Effector memory CD8-positive, alpha-beta T cell (primary cell): ENCODE measurements at regions not wholly inside any gene's neighbourhood (a gene's known extent, or its start where the extent isn't known, plus 50 kb on each side); places are given as distances from the start of the nearest gene placed in this dataset.

Experiments used
- ATAC-seq: fragments of 150-1000 bp; cut with Tn5 transposase; replicated peaks from 2 replicates; pipeline ENCODE4 v1.10.0; 2021; ENCODE audit warnings: mild to moderate bottlenecking, moderate library complexity
- DNase-seq, 3 experiments: peaks; one replicate each; pipeline ENCODE4 v3.0.0; 2021
- H3K27ac Mint-ChIP-seq, 2 donors: one replicate each; pipeline ENCODE4 v1.8.0; 2022; ENCODE audit warnings: mild to moderate bottlenecking in 2 of 2, mixed read lengths in 2 of 2, moderate library complexity in 2 of 2
- H3K27me3 Mint-ChIP-seq, 2 donors: one replicate each; pipeline ENCODE4 v1.8.0; 2022; ENCODE audit warnings: mixed read lengths in 2 of 2
- H3K36me3 Mint-ChIP-seq: one replicate; pipeline ENCODE4 v1.8.0; 2022; ENCODE audit warnings: mild to moderate bottlenecking, moderate library complexity, mixed read lengths; ENCODE audit not compliant: insufficient read depth
- H3K4me1 Mint-ChIP-seq, 2 donors: one replicate each; pipeline ENCODE4 v1.8.0; 2022; ENCODE audit warnings: low read depth in 2 of 2, mixed read lengths in 2 of 2
- H3K4me3 Mint-ChIP-seq, 2 donors: one replicate each; pipeline ENCODE4 v1.8.0; 2022; ENCODE audit warnings: mild to moderate bottlenecking in 2 of 2, mixed read lengths in 2 of 2, moderate library complexity in 2 of 2
- H3K9me3 Mint-ChIP-seq, 2 donors: one replicate each; pipeline ENCODE4 v1.8.0; 2022; ENCODE audit warnings: mixed read lengths in 2 of 2

DNA sequence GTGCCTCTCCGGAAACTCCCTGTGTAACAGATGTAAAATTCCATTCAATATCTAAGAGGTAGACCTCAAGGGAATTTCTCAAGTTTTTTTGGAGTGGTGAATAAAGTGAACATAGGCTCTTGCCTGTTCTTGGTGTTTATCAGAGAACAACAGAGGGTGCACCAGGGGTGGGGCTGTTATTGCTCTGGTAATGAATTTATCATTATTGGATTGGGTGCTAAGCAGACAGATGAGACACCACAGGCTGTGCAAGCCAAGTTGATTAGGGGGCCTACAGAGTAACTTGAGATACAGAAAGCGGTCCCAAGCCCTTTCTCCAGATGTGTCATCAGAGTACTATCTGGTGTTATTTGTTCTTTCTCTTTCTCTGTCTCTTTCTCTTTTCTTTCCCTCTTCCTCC, 286.3 kb downstream of the OSR1 start:
- no peak overlapping the region for H3K27ac Mint-ChIP-seq
- no peak for ATAC-seq

DNA sequence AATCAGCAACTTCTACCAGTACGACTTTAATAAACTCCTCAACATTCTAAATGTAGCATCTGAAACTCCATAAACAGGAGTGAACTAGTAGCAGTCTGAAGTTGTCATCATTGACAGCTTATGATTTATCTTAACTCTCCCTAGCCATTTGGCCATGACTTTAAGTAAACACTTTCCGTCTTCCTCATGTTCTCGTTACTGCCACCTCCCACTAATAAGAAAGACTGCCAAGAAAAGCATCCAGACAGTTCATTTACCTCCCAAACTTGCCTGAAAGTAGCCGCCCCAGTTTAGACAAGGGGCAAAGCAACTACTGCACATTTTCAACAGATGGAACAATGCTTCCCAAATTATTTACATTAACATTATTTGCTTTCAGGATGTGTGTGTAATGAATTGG, 287.5 kb downstream of the OSR1 start:
- DNase-seq = no peak
- Mint-ChIP-seq H3K4me1 (no peaks in the 10 kb centered on the region), H3K9me3 (no peaks in the 10 kb centered on the region), H3K4me3 (no peak overlapping the region), H3K27ac (no peak overlapping the region), H3K27me3 (no peaks in the 10 kb centered on the region), H3K36me3 (no peaks in the 10 kb centered on the region)
- no peak for ATAC-seq

More for the DNA sequence above, 286.3 kb downstream of the OSR1 start:
- peaks cover 0 to 2% of the 10 kb centered on the region in 2 donors for H3K9me3 Mint-ChIP-seq
- H3K4me1 Mint-ChIP-seq = no peaks in the 10 kb centered on the region
- no peaks in the 10 kb centered on the region for H3K36me3 Mint-ChIP-seq
- no peak for DNase-seq
- H3K4me3 Mint-ChIP-seq = no peak overlapping the region
- no peaks in the 10 kb centered on the region for H3K27me3 Mint-ChIP-seq

GRCh38 chr2:19068206-19068605, 290.2 kb downstream of the OSR1 start:
- no peak overlapping the region for H3K4me3 Mint-ChIP-seq
- ATAC-seq = no peak

GRCh38 chr2:19062370-19062769, 296.1 kb downstream of the OSR1 start:
- no peaks in the 10 kb centered on the region for H3K27me3 Mint-ChIP-seq
- H3K27ac Mint-ChIP-seq = no peak overlapping the region
- ATAC-seq (no peak), DNase-seq (no peak)
- H3K9me3 Mint-ChIP-seq = no peaks in the 10 kb centered on the region
- H3K36me3 Mint-ChIP-seq = no peaks in the 10 kb centered on the region
- no peaks in the 10 kb centered on the region for H3K4me1 Mint-ChIP-seq
- H3K4me3 Mint-ChIP-seq = no peak overlapping the region

More at GRCh38 chr2:19068206-19068605, 290.2 kb downstream of the OSR1 start:
- Mint-ChIP-seq H3K36me3 (no peaks in the 10 kb centered on the region), H3K4me1 (no peaks in the 10 kb centered on the region), H3K9me3 (no peaks in the 10 kb centered on the region), H3K27ac (no peak overlapping the region), H3K27me3 (no peaks in the 10 kb centered on the region)
- no peak for DNase-seq

DNA sequence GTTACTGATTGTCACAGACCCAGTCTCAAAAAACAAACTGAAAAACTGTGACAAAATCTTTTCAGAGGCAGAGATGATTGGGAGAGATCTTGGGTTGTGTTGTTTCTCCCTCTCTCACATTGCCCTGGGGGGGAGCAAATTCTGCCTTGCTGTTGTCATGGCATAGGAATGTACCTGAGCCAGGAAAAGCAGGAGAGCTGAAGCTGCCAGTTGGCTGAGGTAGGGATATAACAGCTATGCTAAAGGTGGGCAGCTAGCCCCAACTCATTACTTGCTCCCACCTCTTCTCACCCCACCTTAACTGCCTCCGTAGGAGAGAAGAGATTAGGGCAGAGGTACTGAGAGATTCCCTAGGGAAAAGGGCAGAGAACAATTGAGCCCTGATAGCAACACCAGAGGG, 299.3 kb downstream of the OSR1 start:
- H3K36me3 Mint-ChIP-seq = no peaks in the 10 kb centered on the region
- H3K4me1 Mint-ChIP-seq = no peaks in the 10 kb centered on the region

GRCh38 chr2:19051203-19051831, 307.1 kb downstream of the OSR1 start:
- no peak overlapping the region for H3K27ac Mint-ChIP-seq
- peaks cover 3 to 9% of the 10 kb centered on the region in 2 donors for H3K9me3 Mint-ChIP-seq
- H3K27me3 Mint-ChIP-seq = no peaks in the 10 kb centered on the region
- H3K4me1 Mint-ChIP-seq = no peaks in the 10 kb centered on the region
- H3K4me3 Mint-ChIP-seq = no peak overlapping the region
- DNase-seq = no peak
- no peak for ATAC-seq
- H3K36me3 Mint-ChIP-seq = no peaks in the 10 kb centered on the region

More for the DNA sequence above, 299.3 kb downstream of the OSR1 start:
- Mint-ChIP-seq H3K9me3 (no peaks in the 10 kb centered on the region), H3K4me3 (no peak overlapping the region), H3K27me3 (no peaks in the 10 kb centered on the region), H3K27ac (no peak overlapping the region)
- no peak for ATAC-seq
- no peak for DNase-seq

DNA sequence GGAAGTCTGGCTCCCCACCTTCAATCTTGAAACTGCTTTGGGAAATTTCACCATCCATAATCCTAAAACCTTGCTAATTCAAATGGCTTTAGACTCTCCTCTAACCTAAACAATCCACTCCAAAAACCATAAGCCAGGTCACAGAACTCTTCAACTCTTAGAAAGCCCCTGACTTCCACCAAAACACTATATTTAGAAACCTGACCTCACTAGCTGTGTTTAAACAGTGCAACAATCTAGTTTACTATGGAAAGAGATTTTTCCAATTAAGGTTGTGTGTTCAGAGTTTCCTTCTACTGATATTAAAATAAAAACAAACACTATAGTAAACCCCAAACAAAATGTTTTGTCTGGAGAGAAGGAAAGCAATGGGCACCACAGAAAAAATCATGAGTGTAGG, 308.1 kb downstream of the OSR1 start:
- no peak for ATAC-seq
- Mint-ChIP-seq H3K4me1 (no peaks in the 10 kb centered on the region), H3K9me3 (peaks cover 3 to 9% of the 10 kb centered on the region in 2 donors), H3K4me3 (no peak overlapping the region), H3K27ac (no peak overlapping the region), H3K36me3 (no peaks in the 10 kb centered on the region), H3K27me3 (no peaks in the 10 kb centered on the region)
- no peak for DNase-seq

- no peaks in the 10 kb centered on the region for H3K36me3 Mint-ChIP-seq
- no peak overlapping the region for H3K4me3 Mint-ChIP-seq
- DNase-seq (no peak), ATAC-seq (no peak)
- peaks cover 3 to 9% of the 10 kb centered on the region in 2 donors for H3K9me3 Mint-ChIP-seq
- no peaks in the 10 kb centered on the region for H3K27me3 Mint-ChIP-seq
- H3K4me1 Mint-ChIP-seq = no peaks in the 10 kb centered on the region
- H3K27ac Mint-ChIP-seq = no peak overlapping the region
These were observed 309.7 kb downstream of the OSR1 start for GRCh38 chr2:19048593-19049266.

DNA sequence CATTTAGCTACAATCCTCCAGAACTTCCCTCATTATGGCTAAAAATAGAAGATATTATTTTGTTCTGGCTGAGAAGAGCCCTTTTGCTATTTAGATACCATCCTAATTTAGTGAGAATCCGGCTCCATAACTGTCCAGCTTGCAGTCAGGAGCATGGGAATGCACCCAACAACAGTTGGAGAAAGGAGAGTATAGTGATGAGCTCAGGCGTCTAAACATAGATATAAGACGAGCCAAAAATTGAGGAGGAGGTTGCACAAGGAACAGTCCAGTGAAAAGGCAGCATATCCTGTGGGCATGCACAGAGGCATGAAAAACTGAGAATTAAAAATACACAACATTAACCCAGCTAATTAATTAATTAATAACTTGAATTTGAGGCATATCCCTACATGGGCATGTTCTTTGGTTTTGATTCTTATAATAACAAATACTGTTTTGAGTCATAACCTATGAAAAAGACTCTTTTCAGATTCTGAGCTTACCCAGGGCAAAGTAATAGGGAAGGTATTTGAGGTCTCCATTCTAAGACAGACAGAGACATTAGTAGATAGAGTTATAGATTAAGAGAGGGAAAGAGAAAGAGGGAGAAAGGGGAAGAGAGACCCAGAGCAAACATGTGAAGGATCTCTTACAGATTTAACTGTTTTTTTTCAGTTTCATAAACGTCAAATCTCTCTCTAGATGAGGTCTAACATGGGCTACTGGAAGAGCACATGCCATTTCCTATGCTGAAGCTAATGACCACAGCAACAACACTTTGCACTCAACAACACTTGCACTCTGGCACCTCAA, 311.2 kb downstream of the OSR1 start:
- peaks cover 3 to 9% of the 10 kb centered on the region in 2 donors for H3K9me3 Mint-ChIP-seq
- DNase-seq = no peak
- H3K4me3 Mint-ChIP-seq = no peak overlapping the region

DNA sequence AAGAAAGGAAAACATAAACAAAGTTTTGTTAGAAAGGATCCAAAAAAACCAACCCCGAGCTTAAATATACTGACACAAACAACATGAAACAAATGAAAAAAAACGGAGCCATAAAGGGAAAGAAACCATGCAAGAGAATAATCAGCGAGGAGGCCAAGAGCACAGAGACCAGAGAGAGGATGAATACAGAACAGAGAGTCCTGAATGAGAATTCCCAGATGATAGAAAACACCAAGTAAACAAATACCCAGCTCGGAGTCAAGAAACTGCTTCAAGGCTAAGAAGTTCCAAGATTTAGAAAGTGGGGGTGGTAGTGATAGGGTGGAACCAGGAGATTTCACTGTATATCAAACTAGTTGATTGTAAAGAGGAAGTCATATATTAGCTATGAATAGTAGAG, 313.3 kb downstream of the OSR1 start:
- Mint-ChIP-seq H3K27me3 (no peaks in the 10 kb centered on the region), H3K27ac (no peak overlapping the region), H3K36me3 (no peaks in the 10 kb centered on the region), H3K4me1 (no peaks in the 10 kb centered on the region), H3K4me3 (no peak overlapping the region), H3K9me3 (peaks cover 1 to 4% of the 10 kb centered on the region in 2 donors)
- ATAC-seq (no peak), DNase-seq (no peak)

More for the DNA sequence above, 311.2 kb downstream of the OSR1 start:
- no peaks in the 10 kb centered on the region for H3K36me3 Mint-ChIP-seq
- ATAC-seq = no peak
- H3K27ac Mint-ChIP-seq = no peak overlapping the region
- H3K27me3 Mint-ChIP-seq = no peaks in the 10 kb centered on the region
- no peaks in the 10 kb centered on the region for H3K4me1 Mint-ChIP-seq

GRCh38 chr2:19043893-19044292, 314.5 kb downstream of the OSR1 start:
- Mint-ChIP-seq H3K4me3 (no peak overlapping the region), H3K4me1 (no peaks in the 10 kb centered on the region), H3K27ac (no peak overlapping the region), H3K27me3 (no peaks in the 10 kb centered on the region), H3K36me3 (no peaks in the 10 kb centered on the region), H3K9me3 (peaks cover 0 to 1% of the 10 kb centered on the region in 2 donors)
- DNase-seq (no peak), ATAC-seq (no peak)

- DNase-seq = no peak
- no peak overlapping the region for H3K27ac Mint-ChIP-seq
- H3K4me1 Mint-ChIP-seq = no peaks in the 10 kb centered on the region
- H3K27me3 Mint-ChIP-seq = no peaks in the 10 kb centered on the region
- H3K9me3 Mint-ChIP-seq = no peaks in the 10 kb centered on the region
- no peak for ATAC-seq
- H3K4me3 Mint-ChIP-seq = no peak overlapping the region
- H3K36me3 Mint-ChIP-seq = no peaks in the 10 kb centered on the region
These were observed 316.9 kb downstream of the OSR1 start for GRCh38 chr2:19041434-19042041.

- Mint-ChIP-seq H3K36me3 (no peaks in the 10 kb centered on the region), H3K27me3 (no peaks in the 10 kb centered on the region), H3K27ac (no peak overlapping the region), H3K4me3 (no peak overlapping the region), H3K4me1 (no peaks in the 10 kb centered on the region), H3K9me3 (no peaks in the 10 kb centered on the region)
- ATAC-seq (no peak), DNase-seq (no peak)
These were observed 320.1 kb downstream of the OSR1 start for GRCh38 chr2:19038071-19039015.
